Bronchial epithelial cell (primary cell): ENCODE measurements at regions not wholly inside any gene's neighbourhood (a gene's known extent, or its start where the extent isn't known, plus 50 kb on each side); places are given as distances from the start of the nearest gene placed in this dataset.

ENCODE experiments used
- DNase-seq: peaks from one replicate; pipeline ENCODE4 v3.0.0-alpha.2; 2010; ENCODE audit warnings: low read depth
- FAIRE-seq: peaks from 2 replicates; lab custom pipeline; 2011; peaks lifted over from hg19 to GRCh38; lab: Jason Lieb, UNC
- H3K27me3 ChIP-seq: 2 replicates; pipeline ENCODE4 v1.5.1; 2011; ENCODE audit warnings: low read length; ENCODE audit not compliant: control insufficient read depth, insufficient read depth
- H3K36me3 ChIP-seq: 2 replicates; pipeline ENCODE4 v1.5.1; 2011; ENCODE audit warnings: low read length; ENCODE audit not compliant: control insufficient read depth, insufficient read depth
- H3K4me3 ChIP-seq: 2 replicates; pipeline ENCODE4 v1.5.1; 2011; ENCODE audit warnings: mild to moderate bottlenecking, low read depth, low read length, control low read depth
- CTCF ChIP-seq: IDR thresholded peaks from 2 replicates; pipeline ENCODE4 v1.5.1; 2011; ENCODE audit warnings: mild to moderate bottlenecking, moderate library complexity, low read length, control low read depth, inconsistent platforms; ENCODE audit not compliant: insufficient read depth, severe bottlenecking

- FAIRE-seq (no peak), DNase-seq (peak; percentile 10)
- Histone ChIP-seq H3K36me3 (no peaks in the 10 kb centered on the region), H3K27me3 (no peaks in the 10 kb centered on the region), H3K4me3 (no peak overlapping the region)
- TF ChIP-seq CTCF: no peak
Measured at GRCh38 chrX:9171841-9172463, 138.0 kb upstream of the FAM9B start.

GRCh38 chrX:9172464-9172850 lies 138.5 kb upstream of the FAM9B start:
- no peaks in the 10 kb centered on the region for H3K27me3 ChIP-seq
- no peak for FAIRE-seq

GRCh38 chrX:9180623-9181022 lies 146.7 kb upstream of the FAM9B start:
- TF ChIP-seq CTCF: no peak
- Histone ChIP-seq H3K27me3 (no peaks in the 10 kb centered on the region), H3K36me3 (no peaks in the 10 kb centered on the region), H3K4me3 (no peak overlapping the region)
- FAIRE-seq: no peak
- no peak for DNase-seq

More at GRCh38 chrX:9172464-9172850, 138.5 kb upstream of the FAM9B start:
- Histone ChIP-seq H3K36me3 (no peaks in the 10 kb centered on the region), H3K4me3 (no peak overlapping the region)
- TF ChIP-seq CTCF: no peak
- DNase-seq: no peak

DNA sequence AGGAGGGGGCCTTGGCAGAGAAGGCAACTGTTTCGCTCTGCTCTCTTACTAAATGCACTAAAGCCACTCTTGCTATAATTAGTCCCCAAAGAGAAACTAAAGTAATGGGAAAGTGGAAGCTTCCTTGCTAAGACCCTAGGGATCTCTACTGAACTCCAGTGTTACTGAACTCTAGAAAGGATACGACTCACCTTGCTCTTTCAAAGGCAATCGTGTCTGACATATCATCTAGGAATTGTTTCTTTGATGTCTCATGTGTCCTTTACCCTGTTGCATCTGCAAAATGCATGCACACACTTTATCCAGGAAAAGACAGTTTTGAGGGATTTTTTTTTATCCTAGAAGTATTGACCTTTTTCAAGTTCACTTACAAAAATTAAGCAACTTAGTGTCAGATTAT lies 148.1 kb upstream of the FAM9B start:
- no peaks in the 10 kb centered on the region for H3K36me3 ChIP-seq
- DNase-seq: peak; percentile 28
- no peak for TF ChIP-seq CTCF
- H3K27me3 ChIP-seq: no peaks in the 10 kb centered on the region
- H3K4me3 ChIP-seq: no peak overlapping the region
- no peak for FAIRE-seq

DNA sequence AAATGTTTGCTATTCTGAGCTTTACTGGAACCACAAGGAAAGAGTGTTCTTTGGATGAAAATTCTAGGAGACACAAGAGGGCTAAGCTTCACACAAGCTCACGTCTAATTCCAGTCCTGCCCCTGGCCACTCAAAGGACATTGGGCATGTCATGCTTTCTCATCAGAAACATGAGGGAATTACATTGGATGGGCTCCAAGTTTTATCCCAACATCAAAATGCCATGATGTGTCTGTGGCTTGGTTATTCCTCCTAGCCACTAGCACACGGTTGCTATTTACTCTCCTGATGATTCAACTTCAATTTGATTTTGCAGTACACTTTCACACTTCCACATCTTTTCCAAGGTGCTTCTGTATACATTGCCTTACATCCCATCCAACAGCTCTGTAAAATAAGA lies 149.6 kb upstream of the FAM9B start:
- no peak for DNase-seq
- no peaks in the 10 kb centered on the region for H3K27me3 ChIP-seq
- H3K36me3 ChIP-seq: no peaks in the 10 kb centered on the region
- no peak for TF ChIP-seq CTCF
- H3K4me3 ChIP-seq: no peak overlapping the region
- FAIRE-seq: no peak

DNA sequence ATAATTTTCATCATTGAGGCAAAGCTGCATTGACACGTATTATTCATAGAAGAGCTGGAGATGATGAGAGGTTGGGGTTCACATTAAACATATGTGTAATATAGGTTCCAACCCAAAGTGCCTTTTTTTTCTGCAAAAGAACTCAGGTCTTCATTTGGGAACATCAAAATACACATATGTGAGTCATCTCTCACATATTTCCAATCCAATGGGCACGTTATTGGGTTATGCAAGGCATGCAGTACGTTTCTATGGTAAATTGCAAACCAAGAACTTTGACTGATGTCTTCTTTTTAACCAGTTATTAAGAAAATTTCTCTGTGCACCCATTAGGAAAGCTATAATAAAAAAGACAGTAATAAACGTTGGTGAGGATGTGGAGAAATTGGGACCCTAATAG lies 150.3 kb upstream of the FAM9B start:
- Histone ChIP-seq H3K27me3 (no peaks in the 10 kb centered on the region), H3K4me3 (no peak overlapping the region), H3K36me3 (no peaks in the 10 kb centered on the region)
- no peak for TF ChIP-seq CTCF
- no peak for FAIRE-seq
- DNase-seq: no peak
